GM18498 (cell line): ENCODE measurements at regions not wholly inside any gene's neighbourhood (a gene's known extent, or its start where the extent isn't known, plus 50 kb on each side); places are given as distances from the start of the nearest gene placed in this dataset.
"Not testable (repeated sequence)": the region's sequence is repeated elsewhere in the genome, so short reads cannot be mapped to it uniquely, and the experiment has no call there.

Experiments
- ATAC-seq: cut with Tn5 transposase; IDR thresholded peaks from one replicate; pipeline ENCODE4 v1.9.1; 2021; ENCODE audit warnings: mild to moderate bottlenecking, moderate library complexity; ENCODE audit not compliant: unreplicated experiment

- no peak for ATAC-seq
Measured at GRCh38 chr7:153402721-153403541, 643.4 kb downstream of the ACTR3B start.

DNA sequence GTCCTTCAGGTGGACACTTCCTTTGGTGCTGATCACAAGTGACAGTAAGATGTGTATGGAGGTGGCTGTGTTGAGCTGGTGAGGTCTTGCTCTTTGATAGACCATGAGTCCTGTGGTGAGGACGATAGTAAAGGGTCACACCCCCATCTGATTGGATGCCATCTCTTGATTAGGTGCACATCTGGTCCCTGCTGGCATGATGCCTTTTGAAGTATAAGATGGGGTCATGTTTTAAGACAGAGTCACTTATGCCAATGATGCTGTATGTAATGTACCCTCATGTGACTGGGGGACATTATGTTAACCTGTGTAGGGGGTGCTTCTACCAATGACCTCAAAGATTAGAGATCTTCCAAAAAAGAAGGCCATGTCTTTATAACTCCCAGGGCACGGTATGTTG, 644.6 kb downstream of the ACTR3B start:
- no peak for ATAC-seq

DNA sequence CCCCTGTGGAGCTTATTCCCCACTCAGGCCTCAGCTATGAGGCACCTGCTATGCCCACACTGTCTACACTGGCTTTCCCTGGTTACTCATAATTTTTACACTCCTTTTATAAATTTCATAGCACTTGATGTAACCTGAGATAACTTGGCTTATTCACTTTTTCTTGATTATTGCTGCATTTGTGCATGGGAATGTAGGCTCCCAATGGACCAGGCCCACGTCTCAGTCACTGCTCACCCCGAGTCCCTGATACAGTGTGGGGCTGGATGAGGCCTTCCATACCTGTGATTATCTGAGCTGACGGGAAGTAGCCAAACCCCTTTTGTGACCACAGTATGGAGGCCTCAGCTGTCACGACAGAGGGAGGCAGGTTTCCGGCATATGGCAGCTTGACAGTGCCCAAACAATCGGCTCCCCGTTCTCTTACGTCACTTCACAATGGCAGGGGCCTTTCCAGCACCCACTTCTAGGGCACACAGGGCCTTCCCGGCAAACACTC, 645.3 kb downstream of the ACTR3B start:
- no peak for ATAC-seq

- no peak for ATAC-seq
Measured at GRCh38 chr7:153405704-153406485, 646.3 kb upstream of the DPP6 start.

- ATAC-seq, result no peak
Measured at GRCh38 chr7:153406486-153406872, 645.7 kb upstream of the DPP6 start.

DNA sequence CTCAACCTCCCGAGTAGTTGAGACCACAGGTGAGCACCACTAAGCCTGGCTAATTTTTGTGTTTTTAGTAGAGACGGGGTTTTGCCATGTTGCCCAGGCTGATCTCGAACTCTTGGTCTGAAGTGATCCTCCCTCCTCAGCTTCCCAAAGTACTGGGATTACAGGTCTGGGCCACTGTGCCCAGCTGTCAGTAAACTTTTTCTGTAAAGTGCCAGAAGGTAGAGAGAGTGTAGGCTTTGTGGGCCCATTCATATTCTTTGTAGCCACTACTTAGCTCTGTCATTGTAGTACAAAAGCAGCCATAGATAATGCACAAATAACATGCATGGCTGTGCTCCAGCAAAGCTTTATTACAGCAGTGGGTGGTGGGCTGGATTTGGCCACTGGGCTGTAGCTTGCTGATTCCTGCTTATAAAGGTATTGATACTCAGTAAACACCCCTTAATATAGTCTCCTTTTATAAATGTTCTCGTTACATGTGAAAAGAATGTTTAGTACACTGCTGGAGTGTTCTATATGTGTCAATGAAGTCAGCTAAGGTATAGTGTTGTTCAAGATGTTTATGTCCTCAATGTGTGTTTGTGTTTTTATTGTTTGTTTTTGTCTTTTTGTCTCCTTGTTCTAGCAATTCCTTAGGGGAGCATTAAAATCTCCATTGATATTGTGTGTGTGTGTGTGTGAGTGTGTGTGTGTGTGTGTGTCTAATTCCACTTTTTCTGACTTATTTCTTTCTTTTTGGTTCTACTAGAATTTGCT, 644.7 kb upstream of the DPP6 start:
- ATAC-seq, result no peak

DNA sequence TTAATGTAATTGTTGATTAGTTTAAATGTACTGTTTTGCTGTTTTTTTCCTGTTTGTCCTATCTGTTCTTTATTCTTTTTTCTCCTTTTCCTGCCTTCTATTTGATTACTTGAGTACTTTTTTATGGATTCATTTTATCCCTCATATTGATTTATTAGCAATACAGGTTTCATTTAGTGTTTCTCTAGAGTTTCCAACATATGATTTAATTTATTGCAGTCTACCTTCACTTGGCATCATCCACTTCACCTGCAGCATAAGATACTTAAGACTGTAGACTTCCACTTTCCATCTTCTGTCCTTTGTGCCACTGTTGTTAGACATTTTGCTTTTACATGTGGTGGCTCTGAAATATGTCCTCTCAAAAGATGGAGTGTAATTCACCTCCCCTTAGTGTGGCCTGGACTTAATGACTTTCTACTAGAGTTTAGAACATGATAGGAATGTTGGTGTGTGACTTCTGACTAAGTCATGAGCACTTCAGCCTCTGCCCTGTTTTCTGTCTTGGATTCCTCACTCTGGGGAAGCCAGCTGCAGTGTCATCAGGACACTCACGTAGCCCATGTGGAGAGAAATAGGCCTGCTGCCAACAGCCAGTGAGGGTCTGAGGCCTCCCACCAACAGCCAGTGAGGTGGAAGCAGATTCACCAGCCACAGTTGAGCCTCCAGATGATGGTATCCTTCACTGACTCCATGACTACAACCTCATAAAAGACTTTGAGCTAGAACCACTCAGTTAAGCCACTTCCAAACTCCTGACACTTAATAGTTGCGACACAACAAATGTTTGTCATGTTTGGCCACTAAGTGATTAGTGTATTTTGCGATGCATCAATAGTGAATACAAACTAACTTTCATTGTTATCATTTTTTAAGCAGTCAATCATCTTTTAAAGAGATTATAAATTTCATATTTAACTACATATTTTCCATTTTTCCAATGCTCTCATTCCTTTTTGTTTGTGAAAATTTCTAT, 643.5 kb upstream of the DPP6 start:
- no peak for ATAC-seq

GRCh38 chr7:153409567-153410342, 642.4 kb upstream of the DPP6 start:
- ATAC-seq, result not testable (repeated sequence)

- ATAC-seq, result not testable (repeated sequence)
Measured at GRCh38 chr7:153410997-153411642, 641.1 kb upstream of the DPP6 start.

DNA sequence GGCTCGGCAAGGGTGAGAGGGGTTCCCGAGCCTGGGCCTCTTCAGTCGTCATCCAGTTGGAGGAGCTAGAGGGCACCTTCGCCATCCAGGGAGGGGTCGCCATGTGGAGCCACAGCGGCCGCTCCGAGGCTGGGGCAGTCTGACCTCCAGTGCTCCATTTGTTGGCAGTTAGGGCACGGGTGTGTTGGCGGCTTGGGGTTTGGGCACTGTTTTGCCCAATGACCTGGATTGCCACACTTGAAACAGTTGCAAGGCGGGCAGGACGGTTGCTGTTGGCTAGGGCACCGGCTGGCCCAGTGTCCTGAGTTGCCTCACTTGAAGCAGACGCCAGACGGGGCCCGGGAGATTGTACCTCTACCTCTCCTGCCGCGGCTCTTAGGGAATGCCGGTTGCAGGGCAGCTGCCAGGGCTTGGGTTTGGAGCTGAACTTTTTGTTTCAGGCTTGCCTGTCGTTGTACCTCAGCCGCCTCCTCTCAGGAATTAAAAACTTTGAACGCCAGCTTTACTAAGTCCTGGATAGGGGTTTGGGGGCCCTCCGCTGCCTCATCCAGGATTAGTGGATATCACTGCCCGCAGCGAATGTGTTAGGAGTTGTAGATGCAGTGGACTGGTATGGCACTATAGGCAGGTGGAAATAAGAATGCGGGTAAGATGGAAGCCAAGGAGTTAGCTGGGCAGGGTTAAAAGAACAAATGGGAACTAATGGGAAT, 639.9 kb upstream of the DPP6 start:
- ATAC-seq, result not testable (repeated sequence)

DNA sequence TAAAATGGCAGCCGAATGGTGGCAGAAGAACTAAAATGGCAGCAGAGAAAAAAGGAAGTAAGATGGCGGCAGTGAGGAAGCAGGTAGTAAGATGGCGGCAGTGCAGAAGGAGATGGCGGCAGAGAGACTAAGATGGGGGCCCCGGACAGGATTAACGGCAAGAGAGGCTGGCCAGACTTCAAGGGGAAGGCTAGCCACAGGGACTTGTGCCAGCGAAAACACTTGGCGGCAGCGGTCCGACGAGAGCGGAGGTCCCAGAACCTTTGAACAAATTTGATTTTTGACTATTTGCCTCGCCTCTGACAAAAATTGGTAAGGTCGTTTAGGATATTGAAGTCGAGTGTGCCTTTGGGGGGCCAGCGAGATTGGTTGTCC, 639.4 kb upstream of the DPP6 start:
- ATAC-seq, result not testable (repeated sequence)

DNA sequence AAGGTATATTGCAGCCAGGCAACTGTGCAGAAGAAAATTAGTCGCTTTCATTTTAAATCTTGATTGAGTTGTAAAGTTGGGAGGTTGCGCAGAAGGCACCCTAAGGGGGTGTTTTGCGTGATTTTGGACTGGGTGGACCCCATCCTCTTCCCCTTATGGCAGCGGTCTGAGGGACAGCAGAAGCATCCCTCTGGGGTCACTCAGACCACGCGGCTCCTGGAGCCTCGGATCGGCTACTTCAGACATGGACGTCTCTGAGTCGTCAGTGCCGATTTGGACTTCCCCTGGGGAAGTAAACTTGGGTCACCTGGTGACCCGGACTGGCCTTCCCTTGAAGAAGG, 639.0 kb upstream of the DPP6 start:
- no peak for ATAC-seq

GRCh38 chr7:153413540-153414287, 638.5 kb upstream of the DPP6 start:
- ATAC-seq, result no peak

DNA sequence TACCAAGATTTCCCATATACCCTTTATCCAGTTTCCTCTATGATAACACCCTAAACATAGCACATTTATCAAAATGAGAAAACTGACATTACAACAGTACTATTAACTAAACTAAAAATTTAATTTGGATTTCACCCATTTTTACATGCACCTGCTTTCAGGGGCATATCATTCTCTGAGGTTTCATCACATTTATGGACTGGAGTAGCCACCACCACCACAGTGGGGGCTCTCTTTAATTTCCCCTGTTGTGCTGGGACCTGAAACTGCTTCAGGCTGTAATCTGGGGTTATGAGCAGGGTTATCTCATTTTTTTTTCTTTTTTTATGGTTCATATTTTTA, 637.9 kb upstream of the DPP6 start:
- ATAC-seq, result no peak

GRCh38 chr7:153415632-153416031, 636.6 kb upstream of the DPP6 start:
- ATAC-seq, result no peak

- ATAC-seq, result no peak
Measured at GRCh38 chr7:153422291-153423209, 629.6 kb upstream of the DPP6 start.

DNA sequence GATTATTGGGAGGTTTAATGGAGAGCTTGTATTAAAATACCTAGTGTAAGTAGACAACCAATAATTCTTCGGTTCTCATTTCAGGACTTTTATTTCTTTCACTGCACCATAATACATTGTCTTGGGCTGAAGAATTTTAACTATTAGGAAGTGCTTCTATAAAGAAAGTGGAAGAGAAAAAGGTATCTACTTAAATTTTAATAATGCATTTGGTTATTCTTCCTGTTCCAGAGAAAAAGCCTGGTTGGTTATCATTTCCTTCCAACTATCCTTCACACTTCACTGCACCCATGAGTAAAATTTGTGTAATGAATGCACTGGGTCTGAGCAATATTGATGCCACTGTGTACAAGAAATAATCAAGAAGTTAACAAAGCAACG, 629.0 kb upstream of the DPP6 start:
- ATAC-seq, result no peak
